ENCODE measurements at regions not wholly inside any gene's neighbourhood (a gene's known extent, or its start where the extent isn't known, plus 50 kb on each side); places are given as distances from the start of the nearest gene placed in this dataset.
"Not testable (repeated sequence)": the region's sequence is repeated elsewhere in the genome, so short reads cannot be mapped to it uniquely, and the experiment has no call there.

- DNase-seq (ENCODE audit: extremely low read depth, low read depth): peak; percentile 71
Observed at GRCh38 chr12:28770322-28770721, 378.8 kb upstream of the FAR2 start.

- DNase-seq (ENCODE audit: extremely low read depth, low read depth): no peak
Observed at GRCh38 chr12:28771968-28772367, 377.1 kb upstream of the FAR2 start.

- no peak for DNase-seq (ENCODE audit: extremely low read depth, low read depth)
Observed at GRCh38 chr12:28775556-28775955, 373.5 kb upstream of the FAR2 start.

- no peak for DNase-seq (ENCODE audit: extremely low read depth, low read depth)
Observed at GRCh38 chr12:28776220-28776619, 372.9 kb upstream of the FAR2 start.

GRCh38 chr12:28776913-28777422, 372.1 kb upstream of the FAR2 start:
- no peak for DNase-seq (ENCODE audit: extremely low read depth, low read depth)

- no peak for DNase-seq (ENCODE audit: extremely low read depth, low read depth)
Observed at GRCh38 chr12:28777603-28778365, 371.3 kb upstream of the FAR2 start.

- DNase-seq (ENCODE audit: extremely low read depth, low read depth): peak; percentile 69
Observed at GRCh38 chr12:28780096-28780495, 369.0 kb upstream of the FAR2 start.

GRCh38 chr12:28780960-28781359, 368.1 kb upstream of the FAR2 start:
- DNase-seq (ENCODE audit: extremely low read depth, low read depth): no peak

GRCh38 chr12:28781671-28782652, 367.1 kb upstream of the FAR2 start:
- no peak for DNase-seq (ENCODE audit: extremely low read depth, low read depth)

- no peak for DNase-seq (ENCODE audit: extremely low read depth, low read depth)
Observed at GRCh38 chr12:28782812-28783211, 366.3 kb upstream of the FAR2 start.

- DNase-seq (ENCODE audit: extremely low read depth, low read depth): no peak
Observed at GRCh38 chr12:28787151-28787550, 361.9 kb upstream of the FAR2 start.

GRCh38 chr12:28788256-28788655, 360.8 kb upstream of the FAR2 start:
- DNase-seq (ENCODE audit: extremely low read depth, low read depth): not testable (repeated sequence)

- no peak for DNase-seq (ENCODE audit: extremely low read depth, low read depth)
Observed at GRCh38 chr12:28793581-28794151, 355.4 kb upstream of the FAR2 start.

GRCh38 chr12:28794211-28794610, 354.9 kb upstream of the FAR2 start:
- DNase-seq (ENCODE audit: extremely low read depth, low read depth): no peak

- DNase-seq (ENCODE audit: extremely low read depth, low read depth): no peak
Observed at GRCh38 chr12:28794786-28795185, 354.3 kb upstream of the FAR2 start.

- peak; percentile 1 for DNase-seq (ENCODE audit: extremely low read depth, low read depth)
Observed at GRCh38 chr12:28795311-28795710, 353.8 kb upstream of the FAR2 start.

- DNase-seq (ENCODE audit: extremely low read depth, low read depth): no peak
Observed at GRCh38 chr12:28799348-28799747, 349.7 kb upstream of the FAR2 start.

GRCh38 chr12:28800129-28800528, 348.9 kb upstream of the FAR2 start:
- no peak for DNase-seq (ENCODE audit: extremely low read depth, low read depth)

- DNase-seq (ENCODE audit: extremely low read depth, low read depth): no peak
Observed at GRCh38 chr12:28802706-28803438, 346.2 kb upstream of the FAR2 start.

- DNase-seq (ENCODE audit: extremely low read depth, low read depth): no peak
Observed at GRCh38 chr12:28807535-28807934, 341.5 kb upstream of the FAR2 start.
